H9 (cell line): ENCODE measurements at regions not wholly inside any gene's neighbourhood (a gene's known extent, or its start where the extent isn't known, plus 50 kb on each side); places are given as distances from the start of the nearest gene placed in this dataset.

ENCODE experiments used
- DNase-seq: peaks from one replicate; pipeline ENCODE4 v3.0.0-alpha.2; 2017
- H2AFZ ChIP-seq: one replicate; pipeline ENCODE4 v1.6.1; 2013; ENCODE audit warnings: mild to moderate bottlenecking, low read length, control low read depth, moderate library complexity
- H2AK5ac ChIP-seq: 2 replicates; pipeline ENCODE4 v1.6.1; 2013; ENCODE audit warnings: low read length, control low read depth, mixed read lengths; ENCODE audit not compliant: insufficient read length
- H2BK120ac ChIP-seq: one replicate; pipeline ENCODE4 v1.6.1; 2013; ENCODE audit warnings: low read depth, mild to moderate bottlenecking, low read length, control low read depth, inconsistent platforms; ENCODE audit not compliant: poor library complexity, severe bottlenecking
- H2BK12ac ChIP-seq: 2 replicates; pipeline ENCODE4 v1.6.1; 2013; ENCODE audit warnings: low read length, control low read depth, mixed read lengths, low read depth; ENCODE audit not compliant: insufficient read length
- H2BK15ac ChIP-seq: 2 replicates; pipeline ENCODE4 v1.6.1; 2013; ENCODE audit warnings: low read depth, low read length, control low read depth
- H2BK20ac ChIP-seq: one replicate; pipeline ENCODE4 v1.6.1; 2013; ENCODE audit warnings: low read depth, mild to moderate bottlenecking, low read length, control low read depth, inconsistent platforms; ENCODE audit not compliant: poor library complexity, severe bottlenecking
- H2BK5ac ChIP-seq: 2 replicates; pipeline ENCODE4 v1.6.1; 2013; ENCODE audit warnings: low read length, control low read depth, mixed read lengths; ENCODE audit not compliant: insufficient read length
- H3K14ac ChIP-seq: 2 replicates; pipeline ENCODE4 v1.6.1; 2013; ENCODE audit warnings: low read length, control low read depth; ENCODE audit not compliant: insufficient read depth
- H3K18ac ChIP-seq: 2 replicates; pipeline ENCODE4 v1.6.1; 2013; ENCODE audit warnings: low read depth, mild to moderate bottlenecking, mixed read lengths, low read length, control low read depth; ENCODE audit not compliant: insufficient read length
- H3K23ac ChIP-seq: 2 replicates; pipeline ENCODE4 v1.6.1; 2013; ENCODE audit warnings: low read length, control low read depth, mixed read lengths, low read depth; ENCODE audit not compliant: insufficient read length
- H3K23me2 ChIP-seq: 2 replicates; pipeline ENCODE4 v1.6.1; 2013; ENCODE audit warnings: low read depth, mild to moderate bottlenecking, mixed read lengths, low read length, control low read depth; ENCODE audit not compliant: insufficient read length, poor library complexity, severe bottlenecking
- H3K27ac ChIP-seq: 2 replicates; pipeline ENCODE4 v1.5.1; 2013; ENCODE audit warnings: low read length, control low read depth, mixed read lengths, low read depth; ENCODE audit not compliant: insufficient read length
- H3K27me3 ChIP-seq: 2 replicates; pipeline ENCODE4 v1.6.1; 2013; ENCODE audit warnings: low read length, control low read depth, inconsistent platforms; ENCODE audit not compliant: insufficient read depth
- H3K4ac ChIP-seq: 2 replicates; pipeline ENCODE4 v1.6.1; 2013; ENCODE audit warnings: low read depth, mild to moderate bottlenecking, control low read depth, inconsistent platforms, low read length, moderate library complexity
- H3K4me1 ChIP-seq: 2 replicates; pipeline ENCODE4 v1.6.1; 2013; ENCODE audit warnings: low read length, control low read depth, inconsistent platforms; ENCODE audit not compliant: insufficient read depth
- H3K4me2 ChIP-seq: 2 replicates; pipeline ENCODE4 v1.6.1; 2013; ENCODE audit warnings: low read length, control low read depth, mixed read lengths; ENCODE audit not compliant: insufficient read length, insufficient read depth
- H3K56ac ChIP-seq: 2 replicates; pipeline ENCODE4 v1.6.1; 2013; ENCODE audit warnings: low read depth, mild to moderate bottlenecking, mixed read lengths, low read length, control low read depth; ENCODE audit not compliant: insufficient read length
- H3K79me1 ChIP-seq: 2 replicates; pipeline ENCODE4 v1.6.1; 2013; ENCODE audit warnings: low read depth, mild to moderate bottlenecking, moderate library complexity, low read length, control low read depth, inconsistent platforms; ENCODE audit not compliant: insufficient read depth, poor library complexity, severe bottlenecking
- H3K79me2 ChIP-seq: 2 replicates; pipeline ENCODE4 v1.6.1; 2013; ENCODE audit warnings: low read length, control low read depth, inconsistent platforms; ENCODE audit not compliant: insufficient read depth
- H3K9ac ChIP-seq: 2 replicates; pipeline ENCODE4 v1.6.1; 2013; ENCODE audit warnings: low read length, control low read depth, mixed read lengths; ENCODE audit not compliant: insufficient read length; ENCODE audit errors: extremely low read depth
- H3K9me3 ChIP-seq: one replicate; pipeline ENCODE4 v1.6.1; 2013; ENCODE audit warnings: low read depth, low read length, inconsistent platforms; ENCODE audit not compliant: control insufficient read depth
- H3T11ph ChIP-seq: one replicate; pipeline ENCODE4 v1.6.1; 2013; ENCODE audit warnings: mild to moderate bottlenecking, low read length, control low read depth, inconsistent platforms
- H4K20me1 ChIP-seq: one replicate; pipeline ENCODE4 v1.6.1; 2013; ENCODE audit not compliant: control insufficient read depth, insufficient read length, insufficient read depth
- H4K5ac ChIP-seq: 2 replicates; pipeline ENCODE4 v1.6.1; 2013; ENCODE audit warnings: low read depth, mild to moderate bottlenecking, mixed read lengths, low read length, control low read depth; ENCODE audit not compliant: insufficient read length
- H4K8ac ChIP-seq: replicated peaks from 2 replicates; pipeline ENCODE4 v1.6.1; 2013; ENCODE audit warnings: low read length, control low read depth, mixed read lengths, low read depth; ENCODE audit not compliant: insufficient read length
- H4K91ac ChIP-seq: 2 replicates; pipeline ENCODE4 v1.6.1; 2013; ENCODE audit warnings: low read depth, mild to moderate bottlenecking, moderate library complexity, mixed read lengths, low read length, control low read depth; ENCODE audit not compliant: insufficient read length
- H3K27ac Mint-ChIP-seq, 3 experiments: 2 replicates in 2 of 3; 3 replicates in 1 of 3; pipeline ENCODE4 v1.8.0; 2020 to 2021; ENCODE audit warnings: mixed read lengths in 3 of 3, mild to moderate bottlenecking in 1 of 3, moderate library complexity in 1 of 3
- H3K27me3 Mint-ChIP-seq: 2 replicates; pipeline ENCODE4 v1.8.0; 2021; ENCODE audit warnings: low read depth, mild to moderate bottlenecking, moderate library complexity, mixed read lengths
- H3K36me3 Mint-ChIP-seq, 3 experiments: 2 replicates in 2 of 3; 3 replicates in 1 of 3; pipeline ENCODE4 v1.8.0; 2020 to 2021; ENCODE audit warnings: low read depth in 3 of 3, mixed read lengths in 3 of 3; ENCODE audit not compliant: insufficient read depth in 1 of 3
- H3K4me1 Mint-ChIP-seq, 2 experiments: 2 replicates each; pipeline ENCODE4 v1.8.0; 2020; ENCODE audit warnings: mixed read lengths in 2 of 2
- H3K4me3 Mint-ChIP-seq, 2 experiments: 2 replicates in 1 of 2; 3 replicates in 1 of 2; pipeline ENCODE4 v1.8.0; 2020 to 2021; ENCODE audit warnings: mild to moderate bottlenecking in 2 of 2, mixed read lengths in 2 of 2, moderate library complexity in 1 of 2
- H3K9me3 Mint-ChIP-seq, 2 experiments: 2 replicates in 1 of 2; 3 replicates in 1 of 2; pipeline ENCODE4 v1.8.0; 2020; ENCODE audit warnings: mild to moderate bottlenecking in 2 of 2, mixed read lengths in 2 of 2, moderate library complexity in 1 of 2
- WGBS: extraction: QIAGEN DNeasy Blood & Tissue Kit; methylation state at CpG from one replicate; pipeline ENCODE4 v1.1.7; 2013; ENCODE audit warnings: missing lambda C conversion rate, low lambda C conversion rate, mixed read lengths; ENCODE audit not compliant: insufficient read length; ENCODE audit errors: extremely low coverage; 5-methylcytosine and 5-hydroxymethylcytosine counted together
- TF ChIP-seq, protein P1 (sequence below): fragments of 200-600 bp; sonication (generic); conservative IDR thresholded peaks from 3 replicates; pipeline ENCODE4 v1.8.0; 2021; ENCODE audit warnings: antibody characterized with exemption, mild to moderate bottlenecking

- no peak overlapping the region for H4K8ac ChIP-seq
- no peak overlapping the region for H2BK20ac ChIP-seq
- H3K9me3 ChIP-seq, result no peaks in the 10 kb centered on the region
- H3K79me1 ChIP-seq, result no peaks in the 10 kb centered on the region
- H3K4me1 Mint-ChIP-seq, result peaks cover 20 to 27% of the 10 kb centered on the region in 2 experiments
- TF ChIP-seq, protein P1, sequence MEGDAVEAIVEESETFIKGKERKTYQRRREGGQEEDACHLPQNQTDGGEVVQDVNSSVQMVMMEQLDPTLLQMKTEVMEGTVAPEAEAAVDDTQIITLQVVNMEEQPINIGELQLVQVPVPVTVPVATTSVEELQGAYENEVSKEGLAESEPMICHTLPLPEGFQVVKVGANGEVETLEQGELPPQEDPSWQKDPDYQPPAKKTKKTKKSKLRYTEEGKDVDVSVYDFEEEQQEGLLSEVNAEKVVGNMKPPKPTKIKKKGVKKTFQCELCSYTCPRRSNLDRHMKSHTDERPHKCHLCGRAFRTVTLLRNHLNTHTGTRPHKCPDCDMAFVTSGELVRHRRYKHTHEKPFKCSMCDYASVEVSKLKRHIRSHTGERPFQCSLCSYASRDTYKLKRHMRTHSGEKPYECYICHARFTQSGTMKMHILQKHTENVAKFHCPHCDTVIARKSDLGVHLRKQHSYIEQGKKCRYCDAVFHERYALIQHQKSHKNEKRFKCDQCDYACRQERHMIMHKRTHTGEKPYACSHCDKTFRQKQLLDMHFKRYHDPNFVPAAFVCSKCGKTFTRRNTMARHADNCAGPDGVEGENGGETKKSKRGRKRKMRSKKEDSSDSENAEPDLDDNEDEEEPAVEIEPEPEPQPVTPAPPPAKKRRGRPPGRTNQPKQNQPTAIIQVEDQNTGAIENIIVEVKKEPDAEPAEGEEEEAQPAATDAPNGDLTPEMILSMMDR, result no peak
- H2BK15ac ChIP-seq, result no peak overlapping the region
- no peak overlapping the region for H3K4me3 Mint-ChIP-seq
- no peak overlapping the region for H3K23ac ChIP-seq
- no peaks in the 10 kb centered on the region for H3K79me2 ChIP-seq
- no peak overlapping the region for H3K18ac ChIP-seq
- H3K27me3 Mint-ChIP-seq, result peaks cover 6% of the 10 kb centered on the region
- no peak overlapping the region for H2AK5ac ChIP-seq
- no peak overlapping the region for H2BK12ac ChIP-seq
- H3K14ac ChIP-seq, result no peak overlapping the region
- no peaks in the 10 kb centered on the region for H3K4me1 ChIP-seq
- H3K4ac ChIP-seq, result no peak overlapping the region
- H3K36me3 Mint-ChIP-seq, result no peaks in the 10 kb centered on the region
- no peak overlapping the region for H3K27ac ChIP-seq
- no peak overlapping the region for H4K5ac ChIP-seq
- no peak overlapping the region for H4K91ac ChIP-seq
- no peak overlapping the region for H3T11ph ChIP-seq
- no peak overlapping the region for H3K9ac ChIP-seq
- H2BK5ac ChIP-seq, result no peak overlapping the region
- H4K20me1 ChIP-seq, result no peaks in the 10 kb centered on the region
- H3K27ac Mint-ChIP-seq, result no peak overlapping the region
- H2BK120ac ChIP-seq, result no peak overlapping the region
- DNase-seq, result no peak
- H3K56ac ChIP-seq, result no peak overlapping the region
- no peaks in the 10 kb centered on the region for H3K27me3 ChIP-seq
- H3K9me3 Mint-ChIP-seq, result no peaks in the 10 kb centered on the region
- no peak overlapping the region for H3K4me2 ChIP-seq
- no peaks in the 10 kb centered on the region for H3K23me2 ChIP-seq
- no CpG with 5 or more reads among the region's 18 CpGs for WGBS
- no peak overlapping the region for H2AFZ ChIP-seq
Measured at GRCh38 chr17:73863761-73864535, 219.7 kb upstream of the SDK2 start.
